Activated CD8-positive, alpha-beta memory T cell treated with anti-CD3 and anti-CD28 coated beads, Interleukin-2, amount 10 ng/mL, durations not matched to agents 7 days and 5 days (primary cell): ENCODE measurements at regions not wholly inside any gene's neighbourhood (a gene's known extent, or its start where the extent isn't known, plus 50 kb on each side); places are given as distances from the start of the nearest gene placed in this dataset.

ENCODE experiments used
- ATAC-seq: fragments of 150-1000 bp; cut with Tn5 transposase; one replicate; pipeline ENCODE4 v1.10.0; 2021; ENCODE audit warnings: moderate library complexity
- CTCF ChIA-PET: fragments of 350-600 bp; sonication (Branson Sonifier 250); formaldehyde crosslinking; loops from one replicate; lab custom pipeline; 2021; ENCODE audit warnings: antibody characterized with exemption; lab: Charles Lee
- DNase-seq: peaks from one replicate; pipeline ENCODE4 v3.0.0-alpha.2; 2020
- H3K27ac Mint-ChIP-seq: one replicate; pipeline ENCODE4 v1.8.0; 2021; ENCODE audit warnings: mild to moderate bottlenecking, mixed read lengths
- H3K27me3 Mint-ChIP-seq: one replicate; pipeline ENCODE4 v1.8.0; 2021; ENCODE audit warnings: mixed read lengths
- H3K36me3 Mint-ChIP-seq: one replicate; pipeline ENCODE4 v1.8.0; 2021; ENCODE audit warnings: mild to moderate bottlenecking, mixed read lengths
- H3K4me1 Mint-ChIP-seq: one replicate; pipeline ENCODE4 v1.8.0; 2021; ENCODE audit warnings: mixed read lengths
- H3K4me3 Mint-ChIP-seq: one replicate; pipeline ENCODE4 v1.8.0; 2021; ENCODE audit warnings: mild to moderate bottlenecking, moderate library complexity, mixed read lengths
- H3K9me3 Mint-ChIP-seq: one replicate; pipeline ENCODE4 v1.8.0; 2022; ENCODE audit warnings: low read depth, mixed read lengths

GRCh38 chr3:170714122-170714521 is 128.2 kb upstream of the SLC7A14 start:
- no peak for ATAC-seq
- Mint-ChIP-seq H3K4me3 (no peak overlapping the region), H3K4me1 (no peaks in the 10 kb centered on the region), H3K27ac (no peak overlapping the region), H3K9me3 (peaks cover 3% of the 10 kb centered on the region), H3K36me3 (no peaks in the 10 kb centered on the region), H3K27me3 (peaks cover 26% of the 10 kb centered on the region)
- DNase-seq: no peak
- CTCF ChIA-PET: no interaction called here

DNA sequence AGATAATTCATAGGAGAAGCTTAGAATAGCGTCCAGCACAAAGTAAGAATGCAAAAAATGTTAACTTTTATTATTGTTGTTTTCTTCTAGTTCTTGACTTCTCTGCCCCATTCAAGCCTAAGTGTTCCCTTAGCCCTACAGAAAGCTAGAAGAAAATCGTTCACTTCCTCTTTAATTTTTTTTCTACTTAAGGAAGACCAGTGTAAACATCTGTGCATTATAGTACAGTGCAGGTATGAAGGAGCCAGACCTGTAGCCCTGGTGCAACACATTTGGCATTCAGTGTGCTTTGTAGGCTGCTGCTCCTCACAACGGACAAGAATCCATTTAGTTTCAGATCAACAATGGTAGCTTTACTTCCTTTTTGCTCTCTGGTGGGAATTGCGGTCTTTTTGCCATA is 127.8 kb upstream of the SLC7A14 start:
- no peak overlapping the region for H3K27ac Mint-ChIP-seq
- H3K9me3 Mint-ChIP-seq: peaks cover 3% of the 10 kb centered on the region
- no peak overlapping the region for H3K4me3 Mint-ChIP-seq
- CTCF ChIA-PET: no interaction called here
- DNase-seq (no peak), ATAC-seq (no peak)
- H3K27me3 Mint-ChIP-seq: peaks cover 26% of the 10 kb centered on the region
- H3K4me1 Mint-ChIP-seq: no peaks in the 10 kb centered on the region
- no peaks in the 10 kb centered on the region for H3K36me3 Mint-ChIP-seq

DNA sequence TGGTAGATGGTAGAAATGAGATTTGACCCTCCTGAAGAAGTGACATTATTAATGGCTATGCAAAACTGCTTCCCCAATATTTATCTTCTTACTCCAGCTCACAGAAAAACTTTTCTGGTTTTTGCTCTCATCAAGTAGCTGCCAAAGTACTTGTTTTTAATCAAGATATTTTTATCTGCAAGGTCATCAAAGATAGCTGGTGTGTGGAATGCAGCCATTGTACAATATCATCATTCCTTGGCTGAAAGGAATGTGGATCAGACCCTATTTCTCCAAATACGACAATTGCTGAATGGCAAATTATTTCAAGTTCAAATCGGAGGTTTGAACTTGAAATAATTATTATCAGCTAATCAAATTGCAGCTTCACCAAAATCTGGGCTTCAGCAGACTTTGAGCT is 126.9 kb upstream of the SLC7A14 start:
- Mint-ChIP-seq H3K36me3 (no peaks in the 10 kb centered on the region), H3K9me3 (peaks cover 3% of the 10 kb centered on the region), H3K27me3 (peaks cover 28% of the 10 kb centered on the region), H3K27ac (no peak overlapping the region), H3K4me3 (no peak overlapping the region), H3K4me1 (no peaks in the 10 kb centered on the region)
- ATAC-seq (no peak), DNase-seq (no peak)
- CTCF ChIA-PET: no interaction called here

- CTCF ChIA-PET: no interaction called here
- H3K36me3 Mint-ChIP-seq: no peaks in the 10 kb centered on the region
- H3K27ac Mint-ChIP-seq: no peak overlapping the region
- no peak overlapping the region for H3K4me3 Mint-ChIP-seq
- H3K27me3 Mint-ChIP-seq: peaks cover 28% of the 10 kb centered on the region
- H3K9me3 Mint-ChIP-seq: peaks cover 3% of the 10 kb centered on the region
- ATAC-seq: no peak
- no peaks in the 10 kb centered on the region for H3K4me1 Mint-ChIP-seq
- DNase-seq: no peak
Measured at GRCh38 chr3:170712336-170712735, 126.5 kb upstream of the SLC7A14 start.

DNA sequence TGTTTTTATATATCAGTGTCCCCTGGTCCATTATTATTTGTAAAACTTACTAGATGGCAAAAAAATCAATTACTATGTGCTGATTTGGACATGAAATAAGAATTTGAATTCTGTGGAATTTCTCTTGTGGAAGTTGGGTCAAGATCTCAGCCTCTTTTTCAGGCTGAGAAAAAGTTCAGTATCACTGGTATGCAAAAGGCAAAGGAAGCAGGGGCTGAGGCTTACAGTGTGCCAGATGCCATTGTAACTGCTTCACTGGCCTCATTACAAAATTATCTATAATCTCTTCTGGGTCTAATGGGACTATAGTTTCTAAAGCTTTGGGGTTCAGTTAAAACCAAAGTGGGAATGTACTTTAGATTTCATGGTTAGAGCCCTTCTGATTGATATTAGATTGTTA is 125.9 kb upstream of the SLC7A14 start:
- Mint-ChIP-seq H3K4me3 (no peak overlapping the region), H3K4me1 (no peaks in the 10 kb centered on the region), H3K27me3 (peaks cover 24% of the 10 kb centered on the region), H3K27ac (no peak overlapping the region), H3K9me3 (peaks cover 3% of the 10 kb centered on the region), H3K36me3 (no peaks in the 10 kb centered on the region)
- ATAC-seq (no peak), DNase-seq (no peak)
- CTCF ChIA-PET: no interaction called here

- Mint-ChIP-seq H3K27ac (no peak overlapping the region), H3K27me3 (peaks cover 17% of the 10 kb centered on the region), H3K4me1 (no peaks in the 10 kb centered on the region), H3K4me3 (no peak overlapping the region), H3K36me3 (no peaks in the 10 kb centered on the region), H3K9me3 (peaks cover 3% of the 10 kb centered on the region)
- DNase-seq (no peak), ATAC-seq (no peak)
- CTCF ChIA-PET: no interaction called here
Measured at GRCh38 chr3:170709046-170709445, 123.2 kb upstream of the SLC7A14 start.

- peaks cover 3% of the 10 kb centered on the region for H3K9me3 Mint-ChIP-seq
- no peaks in the 10 kb centered on the region for H3K4me1 Mint-ChIP-seq
- CTCF ChIA-PET: no interaction called here
- DNase-seq (no peak), ATAC-seq (no peak)
- no peaks in the 10 kb centered on the region for H3K36me3 Mint-ChIP-seq
- peaks cover 17% of the 10 kb centered on the region for H3K27me3 Mint-ChIP-seq
- no peak overlapping the region for H3K4me3 Mint-ChIP-seq
- H3K27ac Mint-ChIP-seq: no peak overlapping the region
Measured at GRCh38 chr3:170707899-170708298, 122.0 kb upstream of the SLC7A14 start.

GRCh38 chr3:170705131-170705530 is 119.3 kb upstream of the SLC7A14 start:
- ATAC-seq (no peak), DNase-seq (no peak)
- no peak overlapping the region for H3K4me3 Mint-ChIP-seq
- H3K36me3 Mint-ChIP-seq: no peaks in the 10 kb centered on the region
- H3K27me3 Mint-ChIP-seq: peaks cover 6% of the 10 kb centered on the region
- H3K4me1 Mint-ChIP-seq: no peaks in the 10 kb centered on the region
- peaks cover 3% of the 10 kb centered on the region for H3K9me3 Mint-ChIP-seq
- CTCF ChIA-PET: no interaction called here
- H3K27ac Mint-ChIP-seq: no peak overlapping the region

DNA sequence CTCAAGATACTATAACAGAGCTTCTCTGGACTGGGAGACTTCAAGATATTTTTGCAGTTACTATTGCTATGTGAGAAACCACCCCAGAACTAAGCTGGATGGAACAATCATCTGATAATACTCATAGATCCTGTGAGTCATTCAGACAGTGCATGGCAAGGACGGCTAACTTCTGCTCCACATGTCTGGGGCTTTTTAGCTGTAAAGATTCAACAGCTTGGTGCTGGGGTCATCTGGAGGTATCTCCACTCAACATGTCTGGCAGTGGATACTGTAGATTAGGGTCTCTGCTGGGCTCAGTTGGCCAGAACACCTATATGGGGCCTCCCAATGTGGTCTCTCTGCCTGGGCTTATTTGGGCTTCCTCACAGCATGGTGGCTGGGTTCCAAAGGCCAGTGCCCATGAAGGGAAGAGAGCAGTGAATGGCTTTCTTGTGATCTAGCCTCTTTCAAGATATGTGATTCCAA is 117.3 kb upstream of the SLC7A14 start:
- H3K4me3 Mint-ChIP-seq: no peak overlapping the region
- H3K9me3 Mint-ChIP-seq: no peaks in the 10 kb centered on the region
- no peaks in the 10 kb centered on the region for H3K4me1 Mint-ChIP-seq
- CTCF ChIA-PET: no interaction called here
- H3K36me3 Mint-ChIP-seq: no peaks in the 10 kb centered on the region
- peaks cover 2% of the 10 kb centered on the region for H3K27me3 Mint-ChIP-seq
- DNase-seq (no peak), ATAC-seq (no peak)
- no peak overlapping the region for H3K27ac Mint-ChIP-seq

- Mint-ChIP-seq H3K27me3 (no peaks in the 10 kb centered on the region), H3K36me3 (no peaks in the 10 kb centered on the region), H3K27ac (no peak overlapping the region), H3K4me3 (no peak overlapping the region), H3K9me3 (no peaks in the 10 kb centered on the region), H3K4me1 (no peaks in the 10 kb centered on the region)
- ATAC-seq (no peak), DNase-seq (no peak)
- CTCF ChIA-PET: no interaction called here
Measured at GRCh38 chr3:170701696-170702678, 116.1 kb upstream of the SLC7A14 start.

GRCh38 chr3:170700054-170700404 is 114.2 kb upstream of the SLC7A14 start:
- DNase-seq (no peak), ATAC-seq (no peak)
- no peaks in the 10 kb centered on the region for H3K36me3 Mint-ChIP-seq
- no peak overlapping the region for H3K27ac Mint-ChIP-seq
- no peaks in the 10 kb centered on the region for H3K4me1 Mint-ChIP-seq
- no peaks in the 10 kb centered on the region for H3K27me3 Mint-ChIP-seq
- CTCF ChIA-PET: no interaction called here
- no peaks in the 10 kb centered on the region for H3K9me3 Mint-ChIP-seq
- H3K4me3 Mint-ChIP-seq: no peak overlapping the region

GRCh38 chr3:170699158-170700053 is 113.5 kb upstream of the SLC7A14 start:
- H3K36me3 Mint-ChIP-seq: no peaks in the 10 kb centered on the region
- DNase-seq: no peak
- no peaks in the 10 kb centered on the region for H3K27me3 Mint-ChIP-seq
- H3K4me3 Mint-ChIP-seq: no peak overlapping the region
- no peaks in the 10 kb centered on the region for H3K9me3 Mint-ChIP-seq
- H3K4me1 Mint-ChIP-seq: no peaks in the 10 kb centered on the region
- no peak for ATAC-seq
- H3K27ac Mint-ChIP-seq: no peak overlapping the region
- CTCF ChIA-PET: no interaction called here

DNA sequence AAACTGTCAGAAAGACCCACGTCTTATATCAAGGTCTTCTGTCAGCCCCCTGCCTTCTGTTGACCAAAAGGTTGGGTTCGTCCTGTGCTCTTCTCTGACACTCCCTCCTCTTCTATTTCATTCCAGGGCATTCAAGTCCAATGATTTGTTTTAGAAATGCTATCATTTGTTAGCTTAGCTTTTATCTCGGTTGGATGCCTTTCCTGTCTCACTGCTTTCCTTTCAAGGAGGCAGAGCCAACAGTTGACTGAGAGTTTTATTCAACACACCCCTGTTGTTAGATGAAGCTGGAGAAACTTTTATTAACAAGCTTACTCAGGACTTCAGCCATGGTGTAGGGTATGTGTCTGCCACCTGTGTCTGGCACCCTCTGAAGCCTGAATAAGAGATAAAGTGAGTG is 112.0 kb upstream of the SLC7A14 start:
- Mint-ChIP-seq H3K27me3 (no peaks in the 10 kb centered on the region), H3K4me3 (no peak overlapping the region), H3K36me3 (no peaks in the 10 kb centered on the region), H3K4me1 (no peaks in the 10 kb centered on the region), H3K9me3 (no peaks in the 10 kb centered on the region), H3K27ac (no peak overlapping the region)
- CTCF ChIA-PET: no interaction called here
- ATAC-seq (no peak), DNase-seq (no peak)

DNA sequence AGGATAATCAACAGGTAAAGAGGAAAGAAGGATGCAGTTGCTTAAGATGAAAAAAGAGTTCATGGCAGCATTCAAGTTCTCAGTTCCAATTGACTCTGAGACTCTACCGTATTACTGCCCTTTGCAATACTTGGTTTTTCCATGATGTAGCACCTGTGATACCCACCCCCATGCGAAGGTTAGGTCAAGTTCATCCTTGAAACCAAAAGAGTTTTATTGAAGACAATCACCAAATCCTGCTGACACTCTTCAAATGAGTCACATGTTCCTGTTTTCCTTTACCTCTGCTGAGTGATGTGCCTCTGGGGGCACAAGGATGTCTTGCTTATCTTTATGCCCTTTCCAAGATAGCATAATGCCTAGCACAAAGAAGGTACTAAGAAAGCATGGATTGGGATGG is 111.3 kb upstream of the SLC7A14 start:
- no peak for DNase-seq
- ATAC-seq: no peak
- H3K4me1 Mint-ChIP-seq: no peaks in the 10 kb centered on the region
- no peaks in the 10 kb centered on the region for H3K36me3 Mint-ChIP-seq
- CTCF ChIA-PET: no interaction called here
- H3K27me3 Mint-ChIP-seq: no peaks in the 10 kb centered on the region
- H3K4me3 Mint-ChIP-seq: no peak overlapping the region
- H3K9me3 Mint-ChIP-seq: no peaks in the 10 kb centered on the region
- H3K27ac Mint-ChIP-seq: no peak overlapping the region
